Right lobe of liver (tissue), 4 donors: ENCODE measurements at regions not wholly inside any gene's neighbourhood (a gene's known extent, or its start where the extent isn't known, plus 50 kb on each side); places are given as distances from the start of the nearest gene placed in this dataset.

ENCODE experiments used
- CTCF ChIP-seq, 4 donors: fragments of 200-600 bp in 3 of 4; fragments of 450-650 bp in 1 of 4; IDR thresholded peaks; one replicate each; pipeline versions ENCODE4 v1.5.1 to v1.8.0; 2016 to 2022; ENCODE audit warnings: antibody characterized with exemption in 4 of 4, mild to moderate bottlenecking in 2 of 4
- POLR2A ChIP-seq: fragments of 450-650 bp; IDR thresholded peaks from one replicate; pipeline ENCODE4 v1.6.1; 2017; ENCODE audit warnings: antibody characterized with exemption, mild to moderate bottlenecking
- donor health status: DM: no; HTN: no; CAD: no.
- donor health status: DM: no; HTN: no; CAD: no.
- donor health status: DM: no; HTN: yes; CAD: no.

GRCh38 chr20:60148885-60149284 lies 190.7 kb downstream of the CDH26 start:
- TF ChIP-seq CTCF (IDR thresholded peaks at IDR 0.05) (no peak), POLR2A (no peak)
